Glomerular visceral epithelial cell (primary cell): ENCODE measurements at regions not wholly inside any gene's neighbourhood (a gene's known extent, or its start where the extent isn't known, plus 50 kb on each side); places are given as distances from the start of the nearest gene placed in this dataset.
"Not testable (repeated sequence)": the region's sequence is repeated elsewhere in the genome, so short reads cannot be mapped to it uniquely, and the experiment has no call there.

Source experiments
- DNase-seq: peaks from one replicate; pipeline ENCODE4 v3.0.0-alpha.2; 2016; ENCODE audit errors: extremely low spot score

DNA sequence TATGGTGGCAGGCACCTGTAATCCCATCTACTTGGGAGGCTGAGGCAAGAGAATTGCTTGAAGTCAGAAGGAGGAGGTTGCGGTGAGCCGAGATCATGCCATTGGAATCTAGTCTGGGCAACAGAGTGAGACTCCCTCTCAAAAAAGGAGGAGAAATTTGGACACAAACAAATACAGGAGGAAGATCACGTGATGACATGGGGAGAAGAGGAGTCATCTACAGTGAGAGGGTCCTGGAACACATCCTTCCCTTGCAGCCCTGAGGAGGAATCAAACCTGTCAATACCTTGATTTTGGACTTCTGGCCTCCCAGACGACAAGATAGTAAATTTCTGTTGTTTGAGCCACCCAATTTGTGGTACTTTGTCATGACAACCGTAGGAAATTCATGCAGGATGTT lies 671.9 kb upstream of the EEF2KMT start:
- DNase-seq: no peak

- no peak for DNase-seq
Measured at GRCh38 chr16:5768445-5768844, 670.9 kb upstream of the EEF2KMT start.

DNA sequence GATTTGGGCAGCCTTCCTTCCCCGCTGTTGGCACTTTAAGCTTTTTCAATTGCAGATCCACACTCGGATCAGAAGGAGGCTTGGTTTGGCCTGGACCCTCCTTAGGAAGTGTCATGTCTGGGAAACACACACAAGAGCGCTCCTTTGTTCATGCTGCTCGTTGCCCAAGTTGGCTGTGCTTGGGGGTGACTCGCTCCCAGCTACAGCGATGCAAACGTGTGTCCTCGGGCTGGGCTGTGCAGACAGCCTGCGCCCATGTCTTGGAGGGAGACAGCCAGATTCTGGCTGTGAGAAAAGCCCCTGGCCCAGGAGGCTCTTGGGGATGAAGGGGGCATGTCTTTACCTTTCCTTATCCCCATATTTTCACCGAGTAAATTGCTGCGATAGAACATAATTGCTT lies 665.6 kb upstream of the EEF2KMT start:
- DNase-seq: no peak

DNA sequence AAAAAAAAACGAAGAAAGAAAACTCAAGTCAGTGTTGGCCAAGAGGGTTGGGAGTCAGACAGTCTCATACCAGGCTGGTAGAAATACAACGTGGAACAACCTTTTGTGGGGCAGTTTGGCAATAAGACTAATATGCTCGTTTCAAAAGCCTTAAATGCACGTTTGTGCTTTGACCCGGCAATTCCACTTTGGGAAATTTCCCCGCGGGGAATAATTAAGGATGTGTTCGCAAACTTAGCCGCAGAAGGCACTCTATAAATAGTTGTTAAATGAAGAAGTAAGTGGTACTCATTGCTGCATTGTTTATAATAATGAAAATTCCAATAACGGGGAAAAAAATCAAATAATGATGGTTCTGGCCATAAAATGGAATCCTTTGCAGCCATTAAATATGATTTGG lies 664.8 kb upstream of the EEF2KMT start:
- DNase-seq: no peak

- DNase-seq: no peak
Measured at GRCh38 chr16:5761592-5761991, 664.0 kb upstream of the EEF2KMT start.

GRCh38 chr16:5758281-5758680 lies 660.7 kb upstream of the EEF2KMT start:
- DNase-seq: no peak

GRCh38 chr16:5756969-5757368 lies 659.4 kb upstream of the EEF2KMT start:
- no peak for DNase-seq

- DNase-seq: no peak
Measured at GRCh38 chr16:5753381-5753780, 655.8 kb upstream of the EEF2KMT start.

DNA sequence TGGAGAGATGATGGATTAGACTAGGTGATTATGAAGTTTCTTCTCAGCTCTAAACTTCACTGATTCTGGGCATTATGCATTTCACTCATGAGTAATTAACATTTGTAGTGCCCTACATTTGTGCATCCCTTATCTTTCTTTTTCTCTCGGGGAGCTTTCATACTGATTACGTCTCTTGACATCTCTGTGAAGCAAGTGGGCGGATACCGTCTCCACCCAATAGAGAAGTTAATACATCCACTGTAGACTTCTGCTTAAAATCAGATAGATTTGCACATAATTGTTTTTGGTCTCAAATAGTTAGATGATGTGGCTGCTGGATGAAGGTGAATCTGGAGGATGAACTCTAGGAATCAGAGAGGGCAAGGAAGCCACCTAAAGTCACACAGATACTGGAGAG lies 653.6 kb upstream of the EEF2KMT start:
- DNase-seq: no peak

DNA sequence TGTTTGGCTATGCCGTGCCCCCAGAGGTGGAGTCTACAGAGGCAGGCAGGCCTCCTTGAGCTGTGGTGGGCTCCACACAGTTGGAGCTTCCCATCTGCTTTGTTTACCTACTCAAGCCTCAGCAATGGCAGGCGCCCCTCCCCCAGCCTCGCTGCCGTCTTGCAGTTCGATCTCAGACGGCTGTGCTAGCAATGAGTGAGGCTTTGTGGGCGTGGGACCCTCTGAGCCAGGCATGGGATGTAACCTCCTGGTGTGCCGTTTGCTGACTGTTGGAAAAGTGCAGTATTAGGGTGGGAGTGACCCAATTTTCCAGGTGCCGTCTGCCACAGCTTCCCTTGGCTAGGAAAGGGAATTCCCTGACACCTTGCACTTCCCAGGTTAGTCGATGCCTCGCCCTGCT lies 652.8 kb upstream of the EEF2KMT start:
- DNase-seq: not testable (repeated sequence)

- no peak for DNase-seq
Measured at GRCh38 chr16:5738586-5738985, 641.0 kb upstream of the EEF2KMT start.

DNA sequence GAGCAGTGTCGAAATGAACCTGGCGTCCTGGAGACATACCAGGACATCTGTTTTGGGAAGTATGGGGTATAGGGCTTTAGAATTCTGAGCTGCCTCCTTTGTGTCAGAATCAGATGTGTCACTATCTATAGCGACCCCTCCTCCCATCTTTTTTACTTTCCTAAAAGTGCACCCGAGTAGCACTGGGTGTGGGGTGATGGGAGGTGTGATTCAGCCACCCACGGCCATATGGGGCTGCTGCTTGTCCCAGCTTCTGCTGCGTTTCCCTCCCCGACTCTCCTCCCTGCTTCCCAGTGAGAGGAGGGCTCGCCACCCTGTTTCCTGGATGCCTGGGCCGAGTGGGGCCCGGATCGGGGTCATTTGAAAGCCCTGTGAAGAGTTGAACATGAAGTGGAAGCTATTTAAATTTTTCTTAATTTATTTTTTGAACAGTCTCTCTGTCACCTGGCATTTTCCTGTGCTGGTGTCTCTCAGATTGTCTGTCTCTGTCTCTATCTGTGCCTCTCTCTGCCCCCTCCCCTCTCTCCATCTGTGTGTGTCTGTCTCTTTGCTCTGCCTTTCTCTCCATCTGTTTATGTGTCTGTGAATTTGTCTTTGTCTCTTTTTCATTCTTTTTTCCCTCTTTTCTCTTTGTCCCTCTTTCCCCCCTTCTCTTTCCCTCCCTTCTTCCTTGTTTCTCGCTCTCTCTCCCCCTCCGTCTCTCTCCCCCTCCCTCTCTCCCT lies 638.8 kb upstream of the EEF2KMT start:
- no peak for DNase-seq

DNA sequence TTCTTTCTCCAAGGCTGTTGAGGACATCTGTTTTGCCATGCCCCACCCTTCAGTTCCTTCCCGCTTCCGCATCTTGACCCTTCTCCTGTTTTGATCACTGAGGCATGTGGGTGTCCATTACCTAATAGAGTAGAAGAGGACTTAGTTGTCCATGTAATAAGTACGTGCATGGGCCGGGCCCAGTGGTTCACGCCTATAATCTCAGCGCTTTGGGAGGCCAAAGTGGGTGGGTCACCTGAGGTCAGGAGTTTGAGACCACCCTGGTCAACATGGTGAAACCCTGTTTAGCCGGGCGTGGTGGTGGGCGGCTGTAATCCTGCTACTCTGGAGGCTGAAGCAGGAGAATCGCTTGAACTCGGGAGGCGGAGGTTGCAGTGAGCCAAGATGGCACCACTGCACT lies 637.8 kb upstream of the EEF2KMT start:
- DNase-seq: no peak

GRCh38 chr16:5730783-5731182 lies 633.2 kb upstream of the EEF2KMT start:
- no peak for DNase-seq

DNA sequence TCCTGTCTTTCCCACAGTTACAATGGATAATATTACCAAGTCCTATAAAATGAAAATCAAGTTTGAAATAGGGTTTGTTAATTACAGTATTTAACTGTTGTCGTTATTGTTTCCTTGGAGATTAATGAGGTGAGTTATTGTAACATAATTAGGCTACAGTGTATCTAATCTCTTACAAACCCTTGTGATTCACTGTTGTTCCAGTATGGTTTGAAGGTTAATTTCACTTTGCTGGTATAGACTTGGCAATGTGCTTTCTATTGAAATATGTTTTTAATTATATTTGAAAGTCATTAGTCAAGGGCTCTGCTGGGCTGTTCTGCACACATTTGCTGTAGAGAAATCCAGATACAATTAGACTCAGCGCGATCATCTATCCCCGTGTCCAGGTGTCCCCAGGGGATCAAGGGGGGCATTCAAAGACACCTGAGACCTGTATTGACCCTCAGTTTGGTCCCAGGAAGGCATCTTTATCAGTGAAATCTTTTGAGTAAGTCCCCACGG lies 624.6 kb upstream of the EEF2KMT start:
- DNase-seq: no peak

- DNase-seq: no peak
Measured at GRCh38 chr16:5715155-5715554, 617.6 kb upstream of the EEF2KMT start.

DNA sequence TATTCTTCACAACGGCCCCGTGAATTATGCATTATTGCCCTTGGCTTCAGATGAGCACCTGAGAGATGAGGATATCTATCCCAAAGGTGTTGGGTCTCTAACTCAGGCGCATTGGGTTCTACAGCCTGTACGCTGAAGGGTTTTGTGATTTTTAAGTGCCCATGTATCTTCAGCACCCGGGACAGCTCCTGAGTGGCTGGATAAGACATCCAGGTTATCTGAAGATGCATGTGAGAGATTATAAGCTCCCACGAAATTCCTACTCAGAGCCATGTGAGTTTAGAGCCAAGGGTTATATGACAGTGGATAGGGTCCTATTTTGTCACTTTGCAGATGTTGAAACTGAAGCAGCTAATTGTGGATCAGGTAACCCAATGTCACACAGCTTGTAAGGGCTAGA lies 612.3 kb upstream of the EEF2KMT start:
- no peak for DNase-seq

- no peak for DNase-seq
Measured at GRCh38 chr16:5706211-5706610, 608.6 kb upstream of the EEF2KMT start.

DNA sequence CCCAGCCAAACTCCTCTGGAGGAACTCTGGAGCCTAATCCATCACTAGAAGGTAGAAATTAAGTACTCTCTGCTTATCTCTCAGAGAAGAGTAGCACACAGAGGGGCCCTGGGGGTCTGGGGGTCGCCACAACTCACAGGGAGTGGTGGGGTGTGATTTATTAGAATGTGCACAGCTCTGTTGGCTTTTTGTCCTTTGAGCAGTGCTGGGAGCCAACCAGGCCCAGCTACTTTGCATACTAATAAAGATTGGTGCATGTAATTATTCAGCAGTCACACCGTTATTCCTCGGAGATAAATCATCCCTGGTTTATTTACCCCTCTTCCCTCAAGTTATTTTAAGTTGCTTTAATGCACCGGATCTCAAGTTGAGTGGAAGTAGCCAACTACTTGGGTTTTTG lies 606.7 kb upstream of the EEF2KMT start:
- DNase-seq: no peak

DNA sequence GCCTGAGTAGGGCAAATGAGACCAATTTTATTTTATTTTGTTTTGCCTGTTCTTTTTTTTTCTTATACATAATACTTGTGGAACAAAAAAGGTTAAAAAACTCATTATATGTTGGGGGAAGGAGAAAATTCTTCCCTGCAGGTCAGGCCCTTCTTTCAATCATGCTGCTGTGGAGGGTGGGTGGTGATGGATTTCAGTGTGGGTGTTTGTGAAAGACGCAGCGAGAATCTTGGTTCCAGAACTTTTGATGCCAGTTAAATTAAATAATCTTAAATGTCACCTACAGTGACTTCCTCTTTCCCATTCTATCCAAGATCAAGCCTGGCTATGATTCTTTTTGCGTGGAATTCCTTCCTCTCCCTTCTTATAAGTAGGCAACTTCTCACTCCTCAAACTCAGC lies 595.8 kb upstream of the EEF2KMT start:
- DNase-seq: no peak

DNA sequence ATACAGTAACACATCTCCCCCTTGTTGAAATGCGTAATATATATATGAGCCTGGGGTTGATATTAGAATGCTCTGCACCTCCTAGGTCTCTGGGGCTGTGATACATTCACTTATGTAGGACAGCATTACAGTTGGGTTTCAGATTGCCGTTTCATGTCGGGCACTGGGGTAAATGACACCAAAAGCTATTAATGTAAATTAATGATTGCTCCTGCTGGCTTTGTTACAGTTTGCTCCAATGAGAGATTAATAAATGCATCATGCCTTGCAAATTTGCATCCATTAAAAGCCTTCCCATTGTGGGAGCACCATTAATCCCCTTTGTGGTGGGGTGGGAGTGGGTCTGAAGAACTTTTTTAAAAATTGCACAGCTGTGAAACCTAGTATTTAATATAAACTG lies 584.4 kb upstream of the EEF2KMT start:
- no peak for DNase-seq

DNA sequence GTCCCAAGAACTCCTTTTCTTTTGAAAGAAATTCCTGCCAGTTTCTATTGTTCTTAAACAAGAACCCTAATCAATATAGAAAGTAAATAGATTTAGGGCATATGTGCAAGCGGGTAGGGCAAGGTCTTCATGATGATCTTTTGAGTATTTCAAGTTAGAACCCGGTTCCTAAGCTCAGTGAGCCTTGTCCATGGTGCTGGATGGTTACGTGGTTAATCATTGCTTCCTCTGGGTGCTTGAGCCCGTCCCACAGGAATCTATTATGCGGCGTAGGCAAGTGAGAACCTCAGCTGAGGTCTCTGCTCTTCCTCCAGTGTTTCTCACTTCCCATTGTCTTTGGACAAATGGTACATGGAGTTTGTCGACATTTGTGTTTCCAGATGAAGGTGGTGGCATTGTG lies 580.8 kb upstream of the EEF2KMT start:
- DNase-seq: no peak

- no peak for DNase-seq
Measured at GRCh38 chr16:5671421-5671820, 573.8 kb upstream of the EEF2KMT start.

GRCh38 chr16:5670198-5670597 lies 572.6 kb upstream of the EEF2KMT start:
- DNase-seq: no peak
